ENCODE measurements at regions not wholly inside any gene's neighbourhood (a gene's known extent, or its start where the extent isn't known, plus 50 kb on each side); places are given as distances from the start of the nearest gene placed in this dataset.

DNA sequence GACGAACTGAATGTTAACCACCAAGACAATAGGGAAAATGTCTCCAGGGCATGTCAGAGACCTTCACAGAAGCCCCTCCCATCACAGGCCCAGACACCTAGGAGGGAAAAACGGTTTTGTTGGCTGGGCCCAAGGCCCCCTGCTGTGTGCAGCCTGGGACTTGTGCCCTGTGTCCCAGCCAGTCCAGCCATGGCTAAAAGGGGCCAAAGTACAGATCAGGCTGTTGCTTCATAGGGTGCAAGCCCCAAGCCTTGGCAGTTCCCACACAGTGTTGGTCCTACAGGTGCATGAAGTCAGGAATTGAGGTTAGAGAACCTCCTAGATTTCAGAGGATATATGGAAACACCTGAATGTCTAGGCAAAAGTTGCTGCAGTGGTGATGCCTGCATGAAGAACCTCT lies 428.7 kb downstream of the SUCLA2 start:
- TF ChIP-seq, protein P1, sequence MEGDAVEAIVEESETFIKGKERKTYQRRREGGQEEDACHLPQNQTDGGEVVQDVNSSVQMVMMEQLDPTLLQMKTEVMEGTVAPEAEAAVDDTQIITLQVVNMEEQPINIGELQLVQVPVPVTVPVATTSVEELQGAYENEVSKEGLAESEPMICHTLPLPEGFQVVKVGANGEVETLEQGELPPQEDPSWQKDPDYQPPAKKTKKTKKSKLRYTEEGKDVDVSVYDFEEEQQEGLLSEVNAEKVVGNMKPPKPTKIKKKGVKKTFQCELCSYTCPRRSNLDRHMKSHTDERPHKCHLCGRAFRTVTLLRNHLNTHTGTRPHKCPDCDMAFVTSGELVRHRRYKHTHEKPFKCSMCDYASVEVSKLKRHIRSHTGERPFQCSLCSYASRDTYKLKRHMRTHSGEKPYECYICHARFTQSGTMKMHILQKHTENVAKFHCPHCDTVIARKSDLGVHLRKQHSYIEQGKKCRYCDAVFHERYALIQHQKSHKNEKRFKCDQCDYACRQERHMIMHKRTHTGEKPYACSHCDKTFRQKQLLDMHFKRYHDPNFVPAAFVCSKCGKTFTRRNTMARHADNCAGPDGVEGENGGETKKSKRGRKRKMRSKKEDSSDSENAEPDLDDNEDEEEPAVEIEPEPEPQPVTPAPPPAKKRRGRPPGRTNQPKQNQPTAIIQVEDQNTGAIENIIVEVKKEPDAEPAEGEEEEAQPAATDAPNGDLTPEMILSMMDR (IDR thresholded peaks at IDR 0.05): no peak
- no peak for TF ChIP-seq EZH2 (IDR thresholded peaks at IDR 0.05; ENCODE audit: borderline replicate concordance, insufficient read depth, low read depth, low read length, poor library complexity, severe bottlenecking)

All from B cell (primary cell).